OCI-LY1 (cell line): ENCODE measurements at regions not wholly inside any gene's neighbourhood (a gene's known extent, or its start where the extent isn't known, plus 50 kb on each side); places are given as distances from the start of the nearest gene placed in this dataset.

Source experiments
- EZH2 ChIP-seq: fragments of 200-600 bp; sonication (generic), shearing (Covaris generic); IDR thresholded peaks from 2 replicates; pipeline ENCODE4 v1.8.0; 2017; ENCODE audit warnings: borderline replicate concordance, mixed run types, mild to moderate bottlenecking, antibody characterized with exemption, low read length, moderate library complexity, mixed read lengths
- TF ChIP-seq, protein P1 (sequence below): fragments of 200-600 bp; sonication (generic), shearing (Covaris generic); IDR thresholded peaks from 2 replicates; pipeline ENCODE4 v1.5.1; 2017; ENCODE audit warnings: mild to moderate bottlenecking, antibody characterized with exemption, low read length, moderate library complexity, mixed read lengths

DNA sequence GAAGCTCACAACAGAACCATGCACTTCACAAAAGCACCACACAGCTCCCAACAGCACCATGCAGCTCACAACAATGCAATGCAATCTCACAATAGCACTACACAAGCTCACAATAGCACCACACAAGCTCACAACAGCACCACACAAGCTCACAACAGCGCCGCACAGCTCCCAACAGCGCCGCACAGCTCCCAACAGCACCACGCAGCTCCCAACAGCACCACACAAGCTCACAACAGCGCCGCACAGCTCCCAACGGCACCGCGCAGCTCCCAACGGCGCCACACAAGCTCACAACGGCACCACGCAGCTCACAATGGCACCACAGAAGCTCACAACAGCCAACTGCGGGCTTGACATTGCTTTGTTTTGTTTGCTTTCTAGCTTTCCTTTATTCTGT is 198.1 kb downstream of the DLL1 start:
- TF ChIP-seq, protein P1, sequence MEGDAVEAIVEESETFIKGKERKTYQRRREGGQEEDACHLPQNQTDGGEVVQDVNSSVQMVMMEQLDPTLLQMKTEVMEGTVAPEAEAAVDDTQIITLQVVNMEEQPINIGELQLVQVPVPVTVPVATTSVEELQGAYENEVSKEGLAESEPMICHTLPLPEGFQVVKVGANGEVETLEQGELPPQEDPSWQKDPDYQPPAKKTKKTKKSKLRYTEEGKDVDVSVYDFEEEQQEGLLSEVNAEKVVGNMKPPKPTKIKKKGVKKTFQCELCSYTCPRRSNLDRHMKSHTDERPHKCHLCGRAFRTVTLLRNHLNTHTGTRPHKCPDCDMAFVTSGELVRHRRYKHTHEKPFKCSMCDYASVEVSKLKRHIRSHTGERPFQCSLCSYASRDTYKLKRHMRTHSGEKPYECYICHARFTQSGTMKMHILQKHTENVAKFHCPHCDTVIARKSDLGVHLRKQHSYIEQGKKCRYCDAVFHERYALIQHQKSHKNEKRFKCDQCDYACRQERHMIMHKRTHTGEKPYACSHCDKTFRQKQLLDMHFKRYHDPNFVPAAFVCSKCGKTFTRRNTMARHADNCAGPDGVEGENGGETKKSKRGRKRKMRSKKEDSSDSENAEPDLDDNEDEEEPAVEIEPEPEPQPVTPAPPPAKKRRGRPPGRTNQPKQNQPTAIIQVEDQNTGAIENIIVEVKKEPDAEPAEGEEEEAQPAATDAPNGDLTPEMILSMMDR, result no peak
- no peak for TF ChIP-seq EZH2
